ENCODE measurements at regions not wholly inside any gene's neighbourhood (a gene's known extent, or its start where the extent isn't known, plus 50 kb on each side); places are given as distances from the start of the nearest gene placed in this dataset.

DNA sequence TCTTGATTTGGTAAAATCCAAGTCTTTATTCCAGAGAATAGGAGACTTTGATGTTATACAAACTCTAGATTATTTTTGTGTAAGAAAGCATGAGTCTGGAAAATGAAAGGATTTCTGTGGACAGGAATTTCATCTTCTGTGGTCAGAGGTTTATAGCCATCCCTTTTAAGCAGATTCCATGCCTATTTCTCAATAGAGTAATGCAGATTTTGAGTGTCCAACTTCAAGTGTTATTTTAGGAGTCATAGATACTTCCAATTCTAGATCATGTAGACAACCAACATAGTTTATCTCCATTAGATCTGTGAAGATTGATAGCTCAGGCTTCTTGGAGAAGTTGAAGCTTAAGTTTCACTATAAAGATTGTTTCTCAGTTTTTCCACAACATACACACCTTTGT, 379.7 kb downstream of the PSAT1 start:
- no peak for DNase-seq
- H3K36me3 ChIP-seq: no peaks in the 10 kb centered on the region
- no peak for ATAC-seq
- H3K27me3 ChIP-seq: no peaks in the 10 kb centered on the region
- H3K4me1 ChIP-seq: no peaks in the 10 kb centered on the region
- intact Hi-C loops (cut with DNase I): no loop called here
- H3K27ac ChIP-seq: no peak overlapping the region
- H3K9me3 ChIP-seq: no peaks in the 10 kb centered on the region
- TF ChIP-seq CTCF (IDR thresholded peaks at IDR 0.05): no peak
- H3K4me3 ChIP-seq: no peak overlapping the region

- no peak overlapping the region for H3K4me3 ChIP-seq
- ATAC-seq (no peak), DNase-seq (no peak)
- no peaks in the 10 kb centered on the region for H3K4me1 ChIP-seq
- H3K27ac ChIP-seq: no peak overlapping the region
- intact Hi-C loops (cut with DNase I): no loop called here
- H3K36me3 ChIP-seq: no peaks in the 10 kb centered on the region
- H3K9me3 ChIP-seq: no peaks in the 10 kb centered on the region
- TF ChIP-seq CTCF (IDR thresholded peaks at IDR 0.05): no peak
- H3K27me3 ChIP-seq: no peaks in the 10 kb centered on the region
These were observed 380.4 kb downstream of the PSAT1 start for GRCh38 chr9:78677326-78677725.

GRCh38 chr9:78678877-78679276, 382.0 kb downstream of the PSAT1 start:
- Histone ChIP-seq H3K4me1 (no peaks in the 10 kb centered on the region), H3K36me3 (no peaks in the 10 kb centered on the region), H3K27ac (no peak overlapping the region), H3K27me3 (no peaks in the 10 kb centered on the region), H3K4me3 (no peak overlapping the region), H3K9me3 (no peaks in the 10 kb centered on the region)
- DNase-seq: no peak
- intact Hi-C loops (cut with DNase I): no loop called here
- no peak for TF ChIP-seq CTCF (IDR thresholded peaks at IDR 0.05)
- no peak for ATAC-seq

DNA sequence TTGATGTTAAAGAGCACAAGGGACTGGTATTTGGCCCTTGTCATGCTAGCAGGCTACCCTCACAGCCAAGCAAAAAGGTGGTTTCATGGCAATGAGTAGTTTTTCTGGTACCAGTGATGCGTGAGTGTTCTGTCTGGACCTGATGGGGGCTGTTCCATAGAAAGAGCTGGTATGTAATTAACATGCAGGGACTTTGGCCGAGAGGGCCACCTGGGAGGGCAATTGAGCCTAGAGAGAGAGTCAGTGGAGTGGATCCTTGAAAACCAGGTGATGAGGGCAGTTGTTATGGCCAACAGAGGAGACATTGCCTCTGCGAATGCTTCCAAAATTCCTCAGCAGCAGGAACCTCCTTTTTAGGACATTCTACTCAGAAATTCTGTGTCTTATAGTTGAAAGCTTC, 383.3 kb downstream of the PSAT1 start:
- Histone ChIP-seq H3K9me3 (no peaks in the 10 kb centered on the region), H3K36me3 (no peaks in the 10 kb centered on the region), H3K27me3 (no peaks in the 10 kb centered on the region), H3K4me1 (no peaks in the 10 kb centered on the region), H3K27ac (no peak overlapping the region), H3K4me3 (no peak overlapping the region)
- DNase-seq: no peak
- TF ChIP-seq CTCF (IDR thresholded peaks at IDR 0.05): no peak
- intact Hi-C loops (cut with DNase I): no loop called here
- no peak for ATAC-seq

DNA sequence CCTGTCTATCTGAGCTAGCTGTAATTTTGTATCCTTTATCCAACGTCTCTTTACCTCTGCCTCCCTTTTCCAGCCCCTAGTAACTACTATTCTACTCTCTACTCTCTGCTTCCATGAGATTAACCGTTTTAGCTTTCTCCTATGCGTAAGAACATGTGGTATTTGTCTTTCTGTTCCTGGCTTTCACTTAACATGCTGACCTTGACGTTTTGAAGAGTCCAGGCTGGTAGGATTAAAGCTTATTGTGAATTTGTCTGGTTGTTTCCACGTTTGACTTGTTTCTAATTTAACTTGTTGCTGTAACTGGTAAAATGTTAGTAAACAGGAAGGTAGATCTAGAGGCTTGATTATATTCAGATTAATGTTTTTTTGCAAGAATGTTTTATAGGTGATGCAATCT, 385.3 kb downstream of the PSAT1 start:
- intact Hi-C loops (cut with DNase I): no loop called here

More for the DNA sequence above, 385.3 kb downstream of the PSAT1 start:
- no peak for ATAC-seq
- no peaks in the 10 kb centered on the region for H3K27me3 ChIP-seq
- DNase-seq: no peak
- no peak for TF ChIP-seq CTCF (IDR thresholded peaks at IDR 0.05)
- no peaks in the 10 kb centered on the region for H3K36me3 ChIP-seq
- H3K9me3 ChIP-seq: no peaks in the 10 kb centered on the region
- H3K4me1 ChIP-seq: no peaks in the 10 kb centered on the region
- H3K27ac ChIP-seq: no peak overlapping the region
- H3K4me3 ChIP-seq: no peak overlapping the region

Measured in left lung (tissue), 4 donors.